Liver (tissue), 8 donors: ENCODE measurements at regions not wholly inside any gene's neighbourhood (a gene's known extent, or its start where the extent isn't known, plus 50 kb on each side); places are given as distances from the start of the nearest gene placed in this dataset.

Source experiments
- DNase-seq: peaks from one replicate; pipeline ENCODE4 v3.0.0-alpha.2; 2017; ENCODE audit warnings: low spot score
- H3K27ac ChIP-seq, 2 donors: one replicate each; pipeline ENCODE4 v1.7.0; 2013; ENCODE audit warnings: inconsistent platforms in 2 of 2, low read length in 2 of 2, control low read depth in 1 of 2, low read depth in 1 of 2, mild to moderate bottlenecking in 1 of 2
- H3K27me3 ChIP-seq, 4 donors: one replicate each; pipeline versions ENCODE4 v1.6.1 to v1.7.0; 2013; ENCODE audit warnings: low read length in 3 of 4, inconsistent platforms in 1 of 4, mild to moderate bottlenecking in 1 of 4, moderate library complexity in 1 of 4; ENCODE audit not compliant: control insufficient read depth in 4 of 4, insufficient read depth in 4 of 4
- H3K36me3 ChIP-seq, 4 donors: one replicate each; pipeline versions ENCODE4 v1.6.1 to v1.7.0; 2013; ENCODE audit warnings: low read length in 3 of 4, mild to moderate bottlenecking in 3 of 4, low read depth in 1 of 4, moderate library complexity in 1 of 4; ENCODE audit not compliant: control insufficient read depth in 4 of 4, insufficient read depth in 3 of 4
- H3K4me1 ChIP-seq, 4 donors: one replicate each; pipeline versions ENCODE4 v1.6.1 to v1.7.0; 2013; ENCODE audit warnings: low read length in 3 of 4, mild to moderate bottlenecking in 3 of 4, moderate library complexity in 1 of 4; ENCODE audit not compliant: control insufficient read depth in 4 of 4, insufficient read depth in 4 of 4
- H3K4me3 ChIP-seq, 3 donors: one replicate each; pipeline versions ENCODE4 v1.6.1 to v1.7.0; 2013; ENCODE audit warnings: low read length in 3 of 3, control low read depth in 1 of 3, low read depth in 1 of 3, mild to moderate bottlenecking in 1 of 3
- H3K9ac ChIP-seq, 2 donors: one replicate each; pipeline ENCODE4 v1.7.0; 2013; ENCODE audit warnings: low read length in 2 of 2, mild to moderate bottlenecking in 2 of 2, moderate library complexity in 2 of 2, control low read depth in 1 of 2, low read depth in 1 of 2
- H3K9me3 ChIP-seq, 4 donors: one replicate each; pipeline versions ENCODE4 v1.6.1 to v1.7.0; 2013; ENCODE audit warnings: low read length in 3 of 4; ENCODE audit not compliant: control insufficient read depth in 4 of 4
- ATF3 ChIP-seq: IDR thresholded peaks from 2 replicates; pipeline ENCODE4 v1.6.1; 2016; ENCODE audit warnings: antibody characterized with exemption
- EGR1 ChIP-seq, 2 donors: IDR thresholded peaks; 2 replicates each; pipeline ENCODE4 v1.6.1; 2016 to 2018; ENCODE audit warnings: antibody characterized with exemption in 2 of 2, low read depth in 2 of 2
- FOXA1 ChIP-seq: IDR thresholded peaks from 2 replicates; pipeline ENCODE4 v1.6.1; 2016; ENCODE audit warnings: antibody characterized with exemption
- FOXA2 ChIP-seq: IDR thresholded peaks from 2 replicates; pipeline ENCODE4 v1.6.1; 2016; ENCODE audit warnings: antibody characterized with exemption
- GABPA ChIP-seq, 2 donors: IDR thresholded peaks in 1 of 2; conservative IDR thresholded peaks in 1 of 2; 2 replicates each; pipeline ENCODE4 v1.6.1; 2016; ENCODE audit warnings: antibody characterized with exemption in 2 of 2, mild to moderate bottlenecking in 1 of 2, moderate library complexity in 1 of 2
- HNF4A ChIP-seq, 2 donors: conservative IDR thresholded peaks; 2 replicates each; pipeline ENCODE4 v1.6.1; 2016; ENCODE audit warnings: antibody characterized with exemption in 2 of 2, mild to moderate bottlenecking in 2 of 2
- HNF4G ChIP-seq: IDR thresholded peaks from 2 replicates; pipeline ENCODE4 v1.6.1; 2016; ENCODE audit warnings: antibody characterized with exemption
- JUND ChIP-seq, 2 donors: IDR thresholded peaks; 2 replicates each; pipeline ENCODE4 v1.6.1; 2016; ENCODE audit warnings: antibody characterized with exemption in 2 of 2
- NR2F2 ChIP-seq: IDR thresholded peaks from 2 replicates; pipeline ENCODE4 v1.6.1; 2016; ENCODE audit warnings: antibody characterized with exemption
- RAD21 ChIP-seq, 2 donors: IDR thresholded peaks; 2 replicates each; pipeline ENCODE4 v1.6.1; 2016; ENCODE audit warnings: antibody characterized with exemption in 2 of 2, mild to moderate bottlenecking in 2 of 2
- REST ChIP-seq: IDR thresholded peaks from 2 replicates; pipeline ENCODE4 v1.6.1; 2016; ENCODE audit warnings: antibody characterized with exemption, mild to moderate bottlenecking
- RXRA ChIP-seq, 2 donors: IDR thresholded peaks; 2 replicates each; pipeline ENCODE4 v1.6.1; 2017 to 2018; ENCODE audit warnings: antibody characterized with exemption in 2 of 2, mild to moderate bottlenecking in 1 of 2
- SP1 ChIP-seq: IDR thresholded peaks from 2 replicates; pipeline ENCODE4 v1.6.1; 2018; ENCODE audit warnings: antibody characterized with exemption, mild to moderate bottlenecking
- WGBS: extraction: QIAGEN DNeasy Blood & Tissue Kit; methylation state at CpG from one replicate; pipeline ENCODE4 v1.1.7; 2013; 5-methylcytosine and 5-hydroxymethylcytosine counted together
- TF ChIP-seq, protein P1 (sequence below): fragments of 150-350 bp; IDR thresholded peaks from 2 replicates; pipeline ENCODE4 v1.5.1; 2017; ENCODE audit warnings: improper control_type of control experiment, low read depth, low read length; ENCODE audit not compliant: missing input control
- TF ChIP-seq, protein P2 (sequence below): IDR thresholded peaks from 2 replicates; pipeline ENCODE4 v1.6.1; 2016; ENCODE audit warnings: antibody characterized with exemption
- donor health status: healthy.
- donor health status: healthy.
- donor health status: healthy.
- donor health status: healthy.
- donor health status: healthy.

DNA sequence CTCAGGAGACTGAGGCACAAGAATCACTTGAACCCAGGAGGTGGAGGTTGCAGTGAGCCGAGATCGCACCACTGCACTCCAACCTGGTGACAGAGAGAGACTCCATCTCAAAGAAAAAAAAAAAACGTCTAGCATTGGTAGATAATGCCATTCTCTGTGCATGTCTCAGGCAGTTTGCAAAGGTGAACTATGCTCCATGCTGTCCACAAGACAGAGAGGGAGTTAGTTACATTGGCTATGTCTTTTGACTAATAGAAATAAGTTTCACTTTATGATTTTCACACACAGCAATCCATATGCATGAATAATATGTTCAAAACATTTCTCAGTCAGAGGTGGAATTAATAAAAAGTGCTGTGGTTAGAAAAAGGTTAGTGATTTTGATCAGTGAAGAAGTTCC, 591.4 kb downstream of the ETS1 start:
- no peak overlapping the region for H3K9ac ChIP-seq
- WGBS: 68% methylated on average over 3 of the region's 3 CpGs
- no peak for DNase-seq
- H3K4me3 ChIP-seq: no peak overlapping the region
- TF ChIP-seq ATF3: no peak
- TF ChIP-seq, protein P1, sequence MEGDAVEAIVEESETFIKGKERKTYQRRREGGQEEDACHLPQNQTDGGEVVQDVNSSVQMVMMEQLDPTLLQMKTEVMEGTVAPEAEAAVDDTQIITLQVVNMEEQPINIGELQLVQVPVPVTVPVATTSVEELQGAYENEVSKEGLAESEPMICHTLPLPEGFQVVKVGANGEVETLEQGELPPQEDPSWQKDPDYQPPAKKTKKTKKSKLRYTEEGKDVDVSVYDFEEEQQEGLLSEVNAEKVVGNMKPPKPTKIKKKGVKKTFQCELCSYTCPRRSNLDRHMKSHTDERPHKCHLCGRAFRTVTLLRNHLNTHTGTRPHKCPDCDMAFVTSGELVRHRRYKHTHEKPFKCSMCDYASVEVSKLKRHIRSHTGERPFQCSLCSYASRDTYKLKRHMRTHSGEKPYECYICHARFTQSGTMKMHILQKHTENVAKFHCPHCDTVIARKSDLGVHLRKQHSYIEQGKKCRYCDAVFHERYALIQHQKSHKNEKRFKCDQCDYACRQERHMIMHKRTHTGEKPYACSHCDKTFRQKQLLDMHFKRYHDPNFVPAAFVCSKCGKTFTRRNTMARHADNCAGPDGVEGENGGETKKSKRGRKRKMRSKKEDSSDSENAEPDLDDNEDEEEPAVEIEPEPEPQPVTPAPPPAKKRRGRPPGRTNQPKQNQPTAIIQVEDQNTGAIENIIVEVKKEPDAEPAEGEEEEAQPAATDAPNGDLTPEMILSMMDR: no peak
- TF ChIP-seq JUND (IDR thresholded peaks at IDR 0.05): no peak
- TF ChIP-seq GABPA (IDR thresholded peaks at IDR 0.05 in 1 of 2, conservative IDR thresholded peaks at IDR 0.05 in 1 of 2): no peak
- TF ChIP-seq HNF4G: no peak
- no peak for TF ChIP-seq NR2F2
- TF ChIP-seq REST: no peak
- no peak for TF ChIP-seq FOXA1
- TF ChIP-seq FOXA2: no peak
- no peak for TF ChIP-seq HNF4A (conservative IDR thresholded peaks at IDR 0.05)
- TF ChIP-seq RAD21 (IDR thresholded peaks at IDR 0.05): no peak
- TF ChIP-seq EGR1 (IDR thresholded peaks at IDR 0.05; ENCODE audit: low read depth in 2 of 2): no peak
- no peak for TF ChIP-seq SP1
- no peaks in the 10 kb centered on the region for H3K9me3 ChIP-seq
- no peak overlapping the region for H3K27ac ChIP-seq
- H3K27me3 ChIP-seq: no peaks in the 10 kb centered on the region
- no peaks in the 10 kb centered on the region for H3K36me3 ChIP-seq
- no peaks in the 10 kb centered on the region for H3K4me1 ChIP-seq

DNA sequence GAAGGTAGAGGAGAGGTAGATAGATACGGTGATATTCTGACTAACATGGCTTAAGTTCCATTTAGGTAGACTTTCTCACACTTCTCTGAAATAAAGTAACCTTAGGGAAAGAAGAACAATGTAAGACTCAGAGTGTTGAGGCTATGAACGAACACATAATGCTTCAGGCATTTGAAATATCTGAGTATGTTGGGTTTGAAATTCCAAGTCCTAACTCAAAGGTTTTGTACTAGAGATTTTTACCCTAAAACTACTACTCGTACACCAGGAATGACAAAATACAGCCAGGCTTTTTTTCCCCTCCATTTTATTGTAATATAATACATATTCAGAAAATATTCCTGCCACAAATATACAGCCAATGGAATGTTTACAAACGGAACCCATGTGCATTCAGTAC, 592.6 kb downstream of the ETS1 start:
- Histone ChIP-seq H3K36me3 (no peaks in the 10 kb centered on the region), H3K9ac (no peak overlapping the region), H3K27me3 (no peaks in the 10 kb centered on the region), H3K4me3 (no peak overlapping the region), H3K4me1 (no peaks in the 10 kb centered on the region), H3K27ac (no peak overlapping the region), H3K9me3 (no peaks in the 10 kb centered on the region)
- no peak for DNase-seq
- 76% methylated on average over 4 of the region's 4 CpGs for WGBS
- TF ChIP-seq JUND (IDR thresholded peaks at IDR 0.05) (no peak), ATF3 (no peak), HNF4A (conservative IDR thresholded peaks at IDR 0.05) (no peak), EGR1 (IDR thresholded peaks at IDR 0.05; ENCODE audit: low read depth in 2 of 2) (no peak), GABPA (IDR thresholded peaks at IDR 0.05 in 1 of 2, conservative IDR thresholded peaks at IDR 0.05 in 1 of 2) (no peak), REST (no peak), SP1 (no peak), RAD21 (IDR thresholded peaks at IDR 0.05) (no peak), FOXA2 (no peak), HNF4G (no peak), FOXA1 (no peak), RXRA (IDR thresholded peaks at IDR 0.05) (no peak), NR2F2 (no peak)
- TF ChIP-seq, protein P2, sequence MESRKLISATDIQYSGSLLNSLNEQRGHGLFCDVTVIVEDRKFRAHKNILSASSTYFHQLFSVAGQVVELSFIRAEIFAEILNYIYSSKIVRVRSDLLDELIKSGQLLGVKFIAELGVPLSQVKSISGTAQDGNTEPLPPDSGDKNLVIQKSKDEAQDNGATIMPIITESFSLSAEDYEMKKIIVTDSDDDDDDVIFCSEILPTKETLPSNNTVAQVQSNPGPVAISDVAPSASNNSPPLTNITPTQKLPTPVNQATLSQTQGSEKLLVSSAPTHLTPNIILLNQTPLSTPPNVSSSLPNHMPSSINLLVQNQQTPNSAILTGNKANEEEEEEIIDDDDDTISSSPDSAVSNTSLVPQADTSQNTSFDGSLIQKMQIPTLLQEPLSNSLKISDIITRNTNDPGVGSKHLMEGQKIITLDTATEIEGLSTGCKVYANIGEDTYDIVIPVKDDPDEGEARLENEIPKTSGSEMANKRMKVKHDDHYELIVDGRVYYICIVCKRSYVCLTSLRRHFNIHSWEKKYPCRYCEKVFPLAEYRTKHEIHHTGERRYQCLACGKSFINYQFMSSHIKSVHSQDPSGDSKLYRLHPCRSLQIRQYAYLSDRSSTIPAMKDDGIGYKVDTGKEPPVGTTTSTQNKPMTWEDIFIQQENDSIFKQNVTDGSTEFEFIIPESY: no peak
- TF ChIP-seq, protein P1: no peak
